Fibroblast of lung (primary cell): ENCODE measurements at regions not wholly inside any gene's neighbourhood (a gene's known extent, or its start where the extent isn't known, plus 50 kb on each side); places are given as distances from the start of the nearest gene placed in this dataset.

Source experiments
- EZH2 ChIP-seq: IDR thresholded peaks from 2 replicates; pipeline ENCODE4 v1.5.1; 2012; ENCODE audit warnings: low read length, control low read depth, mild to moderate bottlenecking; ENCODE audit errors: missing control alignments
- TF ChIP-seq, protein P1 (sequence below), 2 donors: IDR thresholded peaks in 1 of 2; conservative IDR thresholded peaks in 1 of 2; 1 replicate in 1 of 2; 2 replicates in 1 of 2; pipeline ENCODE4 v1.5.1; 2011 to 2012; ENCODE audit warnings: low read length in 2 of 2, control low read depth in 1 of 2, inconsistent platforms in 1 of 2, low read depth in 1 of 2, mild to moderate bottlenecking in 1 of 2

DNA sequence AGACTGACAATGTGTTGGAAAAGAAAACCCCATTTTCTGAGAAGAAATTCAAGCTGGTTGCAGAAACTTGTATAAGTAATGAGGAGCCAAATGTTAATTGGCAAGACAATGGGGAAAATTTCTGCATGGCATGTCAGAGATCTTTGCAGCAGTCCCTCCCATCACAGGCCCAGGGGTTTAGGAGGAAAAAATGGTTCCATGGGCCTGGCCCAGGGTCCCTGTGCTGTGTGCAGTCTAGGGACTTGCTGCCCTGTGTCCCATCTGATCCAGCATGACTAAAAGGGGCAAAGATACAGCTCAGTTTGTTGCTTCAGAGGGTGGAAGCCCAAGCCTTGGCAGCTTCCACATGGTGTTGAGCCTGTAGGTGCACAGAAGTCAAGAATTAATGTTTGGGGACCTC is 440.3 kb upstream of the TPK1 start:
- TF ChIP-seq, protein P1, sequence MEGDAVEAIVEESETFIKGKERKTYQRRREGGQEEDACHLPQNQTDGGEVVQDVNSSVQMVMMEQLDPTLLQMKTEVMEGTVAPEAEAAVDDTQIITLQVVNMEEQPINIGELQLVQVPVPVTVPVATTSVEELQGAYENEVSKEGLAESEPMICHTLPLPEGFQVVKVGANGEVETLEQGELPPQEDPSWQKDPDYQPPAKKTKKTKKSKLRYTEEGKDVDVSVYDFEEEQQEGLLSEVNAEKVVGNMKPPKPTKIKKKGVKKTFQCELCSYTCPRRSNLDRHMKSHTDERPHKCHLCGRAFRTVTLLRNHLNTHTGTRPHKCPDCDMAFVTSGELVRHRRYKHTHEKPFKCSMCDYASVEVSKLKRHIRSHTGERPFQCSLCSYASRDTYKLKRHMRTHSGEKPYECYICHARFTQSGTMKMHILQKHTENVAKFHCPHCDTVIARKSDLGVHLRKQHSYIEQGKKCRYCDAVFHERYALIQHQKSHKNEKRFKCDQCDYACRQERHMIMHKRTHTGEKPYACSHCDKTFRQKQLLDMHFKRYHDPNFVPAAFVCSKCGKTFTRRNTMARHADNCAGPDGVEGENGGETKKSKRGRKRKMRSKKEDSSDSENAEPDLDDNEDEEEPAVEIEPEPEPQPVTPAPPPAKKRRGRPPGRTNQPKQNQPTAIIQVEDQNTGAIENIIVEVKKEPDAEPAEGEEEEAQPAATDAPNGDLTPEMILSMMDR (conservative IDR thresholded peaks at IDR 0.05 in 1 of 2, IDR thresholded peaks at IDR 0.05 in 1 of 2; ENCODE audit: low read depth in 1 of 2, low read length in 2 of 2): no peak
- TF ChIP-seq EZH2: no peak
